ENCODE measurements at regions not wholly inside any gene's neighbourhood (a gene's known extent, or its start where the extent isn't known, plus 50 kb on each side); places are given as distances from the start of the nearest gene placed in this dataset.

GRCh38 chrX:9343971-9344370 lies 120.9 kb upstream of the TBL1X start:
- H3K36me3 ChIP-seq = no peaks in the 10 kb centered on the region
- no peaks in the 10 kb centered on the region for H3K27me3 ChIP-seq (replicated peaks in 1 of 7)
- WGBS, 5 donors = 63 to 87% (median 75%) methylated on average over 7 of the region's 7 CpGs
- no peak overlapping the region for H3K27ac ChIP-seq
- intact Hi-C loops (cut with DNase I; ENCODE audit: low total_unique reads) = loop anchor here (5.0 kb wide), 1 partner anchor 118 kb away; no protein-coding TSS in a partner anchor
- TF ChIP-seq POLR2AphosphoS5 (IDR thresholded peaks at IDR 0.05) = no peak
- TF ChIP-seq POLR2A (IDR thresholded peaks at IDR 0.05) = no peak
- TF ChIP-seq CTCF (IDR thresholded peaks at IDR 0.05 in 8 of 11, conservative IDR thresholded peaks at IDR 0.05 in 3 of 11) = no peak
- H3K4me3 ChIP-seq = no peak overlapping the region
- no peak for DNase-seq
- no peaks in the 10 kb centered on the region for H3K9me3 ChIP-seq
- H3K4me1 ChIP-seq = peaks cover 14 to 36% (median 24%) of the 10 kb centered on the region in 6 donors

- H3K36me3 ChIP-seq = no peaks in the 10 kb centered on the region
- H3K9me3 ChIP-seq = no peaks in the 10 kb centered on the region
- peaks cover under 1 to 28% (median 12%) of the 10 kb centered on the region in 6 donors for H3K4me1 ChIP-seq
- WGBS, 5 donors = 90 to 97% (median 92%) methylated on average over 8 of the region's 8 CpGs
- H3K4me3 ChIP-seq = no peak overlapping the region
- intact Hi-C loops (cut with DNase I; ENCODE audit: low total_unique reads) = no loop called here
- DNase-seq = no peak
- H3K27me3 ChIP-seq (replicated peaks in 1 of 7) = no peaks in the 10 kb centered on the region
- no peak for TF ChIP-seq CTCF (IDR thresholded peaks at IDR 0.05 in 8 of 11, conservative IDR thresholded peaks at IDR 0.05 in 3 of 11)
- no peak for TF ChIP-seq POLR2A (IDR thresholded peaks at IDR 0.05)
- no peak for TF ChIP-seq POLR2AphosphoS5 (IDR thresholded peaks at IDR 0.05)
- H3K27ac ChIP-seq = no peak overlapping the region
Observed at GRCh38 chrX:9345957-9346356, 118.9 kb upstream of the TBL1X start.

- H3K36me3 ChIP-seq = no peaks in the 10 kb centered on the region
- intact Hi-C loops (cut with DNase I; ENCODE audit: low total_unique reads) = no loop called here
- 75 to 91% (median 81%) methylated on average over 9 to 11 of the region's 11 CpGs for WGBS, 5 donors
- peaks cover 4 to 27% (median 9%) of the 10 kb centered on the region in 6 donors for H3K4me1 ChIP-seq
- no peaks in the 10 kb centered on the region for H3K9me3 ChIP-seq
- no peaks in the 10 kb centered on the region for H3K27me3 ChIP-seq (replicated peaks in 1 of 7)
- no peak overlapping the region for H3K4me3 ChIP-seq
- peak; percentile 30 for DNase-seq
- TF ChIP-seq CTCF (IDR thresholded peaks at IDR 0.05 in 8 of 11, conservative IDR thresholded peaks at IDR 0.05 in 3 of 11) = no peak
- no peak for TF ChIP-seq POLR2A (IDR thresholded peaks at IDR 0.05)
- no peak for TF ChIP-seq POLR2AphosphoS5 (IDR thresholded peaks at IDR 0.05)
- no peak overlapping the region for H3K27ac ChIP-seq
Observed at GRCh38 chrX:9349572-9350494, 115.0 kb upstream of the TBL1X start.

- peaks cover 4 to 27% (median 9%) of the 10 kb centered on the region in 6 donors for H3K4me1 ChIP-seq
- H3K27ac ChIP-seq = peak overlapping the region in 7 of 8 donors; percentile 74 to 90 (median 87)
- intact Hi-C loops (cut with DNase I; ENCODE audit: low total_unique reads) = no loop called here
- no peak overlapping the region for H3K4me3 ChIP-seq
- TF ChIP-seq POLR2AphosphoS5 (IDR thresholded peaks at IDR 0.05) = no peak
- TF ChIP-seq POLR2A (IDR thresholded peaks at IDR 0.05) = no peak
- TF ChIP-seq CTCF (IDR thresholded peaks at IDR 0.05 in 8 of 11, conservative IDR thresholded peaks at IDR 0.05 in 3 of 11) = no peak
- H3K9me3 ChIP-seq = no peaks in the 10 kb centered on the region
- H3K27me3 ChIP-seq (replicated peaks in 1 of 7) = no peaks in the 10 kb centered on the region
- WGBS, 5 donors = 72 to 87% (median 76%) methylated on average over 3 of the region's 3 CpGs
- no peaks in the 10 kb centered on the region for H3K36me3 ChIP-seq
- no peak for DNase-seq
Observed at GRCh38 chrX:9351126-9351525, 113.7 kb upstream of the TBL1X start.
